IMR-90 (cell line): ENCODE measurements at regions not wholly inside any gene's neighbourhood (a gene's known extent, or its start where the extent isn't known, plus 50 kb on each side); places are given as distances from the start of the nearest gene placed in this dataset.
A peak's percentile ranks its signal among the peaks of the same experiment; 100 is the strongest.

Source experiments
- ATAC-seq: fragments of 200-7000 bp; cut with Tn5 transposase; 2 replicates; pipeline ENCODE4 v1.9.1; 2020; ENCODE audit warnings: low read depth, mild to moderate bottlenecking, moderate library complexity
- BruUV-seq: library from RNA; stranded (reverse); fragments of 400-500 nt; replicated peaks from 2 replicates; lab custom pipeline; 2021; lab: Mats Ljungman, UMichigan
- CTCF ChIA-PET: fragments of 300-600 bp; formaldehyde crosslinking; extraction: SDS; loops from one replicate; lab custom pipeline; 2021; ENCODE audit warnings: antibody characterized with exemption; lab: Yijun Ruan, JAX
- POLR2A ChIA-PET: fragments of 300-600 bp; sonication (Branson Sonifier 250); formaldehyde crosslinking; loops from one replicate; lab custom pipeline; 2022; ENCODE audit warnings: antibody characterized with exemption; ENCODE audit not compliant: unreplicated experiment; lab: Charles Lee
- DNase-seq: peaks from one replicate; pipeline ENCODE4 v3.0.0; 2013
- H2AFZ ChIP-seq: replicated peaks from 2 replicates; pipeline ENCODE3; 2013; ENCODE audit warnings: low read length, mild to moderate bottlenecking; ENCODE audit not compliant: poor library complexity
- H2AK5ac ChIP-seq: 2 replicates; pipeline ENCODE4 v1.6.1; 2013; ENCODE audit warnings: low read depth, low read length, inconsistent platforms
- H2AK9ac ChIP-seq: replicated peaks from 2 replicates; pipeline ENCODE3; 2013; ENCODE audit warnings: mild to moderate bottlenecking, low read depth, low read length, moderate library complexity; ENCODE audit not compliant: poor library complexity
- H2BK120ac ChIP-seq: 2 replicates; pipeline ENCODE4 v1.6.1; 2013; ENCODE audit warnings: low read depth, low read length, inconsistent platforms
- H2BK15ac ChIP-seq: 3 replicates; pipeline ENCODE4 v1.6.1; 2013; ENCODE audit warnings: low read depth, low read length, inconsistent platforms
- H2BK20ac ChIP-seq: 2 replicates; pipeline ENCODE4 v1.6.1; 2013; ENCODE audit warnings: low read depth, mild to moderate bottlenecking, inconsistent platforms, low read length, moderate library complexity
- H2BK5ac ChIP-seq: 2 replicates; pipeline ENCODE4 v1.6.1; 2013; ENCODE audit warnings: mild to moderate bottlenecking, low read depth, low read length, inconsistent platforms; ENCODE audit not compliant: poor library complexity, severe bottlenecking
- H3K14ac ChIP-seq: replicated peaks from 2 replicates; pipeline ENCODE4 v1.6.1; 2013; ENCODE audit warnings: low read depth, low read length, inconsistent platforms
- H3K18ac ChIP-seq: 2 replicates; pipeline ENCODE4 v1.6.1; 2013; ENCODE audit warnings: low read depth, low read length, control low read depth
- H3K23ac ChIP-seq: 2 replicates; pipeline ENCODE4 v1.6.1; 2013; ENCODE audit warnings: low read depth, low read length, inconsistent platforms
- H3K27ac ChIP-seq: 2 replicates; pipeline ENCODE4 v1.5.1; 2013; ENCODE audit warnings: mild to moderate bottlenecking, control low read depth, low read length; ENCODE audit not compliant: insufficient read depth
- H3K27me3 ChIP-seq: 2 replicates; pipeline ENCODE4 v1.6.1; 2013; ENCODE audit warnings: low read length; ENCODE audit not compliant: control insufficient read depth, insufficient read depth
- H3K36me3 ChIP-seq: 2 replicates; pipeline ENCODE4 v1.6.1; 2013; ENCODE audit warnings: low read length, mixed read lengths; ENCODE audit not compliant: control insufficient read depth, insufficient read depth
- H3K4ac ChIP-seq: 2 replicates; pipeline ENCODE4 v1.6.1; 2013; ENCODE audit warnings: low read depth, low read length, inconsistent platforms
- H3K4me1 ChIP-seq: 2 replicates; pipeline ENCODE4 v1.6.1; 2013; ENCODE audit warnings: low read length, mixed read lengths; ENCODE audit not compliant: control insufficient read depth, insufficient read depth
- H3K4me2 ChIP-seq: 2 replicates; pipeline ENCODE4 v1.6.1; 2013; ENCODE audit warnings: low read depth, mild to moderate bottlenecking, control low read depth, low read length, moderate library complexity
- H3K4me3 ChIP-seq: 2 replicates; pipeline ENCODE4 v1.5.1; 2013; ENCODE audit warnings: low read depth, mild to moderate bottlenecking, control low read depth, low read length, moderate library complexity; ENCODE audit not compliant: insufficient read depth
- H3K56ac ChIP-seq: 2 replicates; pipeline ENCODE4 v1.6.1; 2013; ENCODE audit warnings: low read length, inconsistent platforms; ENCODE audit not compliant: insufficient read depth; ENCODE audit errors: extremely low read depth
- H3K79me1 ChIP-seq, 2 experiments: 2 replicates each; pipeline ENCODE4 v1.6.1; 2013; ENCODE audit warnings: low read length in 2 of 2, inconsistent platforms in 1 of 2, low read depth in 1 of 2
- H3K9ac ChIP-seq: 2 replicates; pipeline ENCODE4 v1.6.1; 2013; ENCODE audit warnings: low read depth, low read length, control low read depth
- H3K9me1 ChIP-seq: 2 replicates; pipeline ENCODE4 v1.6.1; 2013; ENCODE audit warnings: low read length, inconsistent platforms; ENCODE audit not compliant: insufficient read depth
- H3K9me3 ChIP-seq: 2 replicates; pipeline ENCODE4 v1.6.1; 2013; ENCODE audit warnings: low read length; ENCODE audit not compliant: control insufficient read depth, insufficient read depth
- H4K20me1 ChIP-seq: 2 replicates; pipeline ENCODE4 v1.6.1; 2013; ENCODE audit warnings: low read length, inconsistent platforms; ENCODE audit not compliant: insufficient read depth
- H4K5ac ChIP-seq: 2 replicates; pipeline ENCODE4 v1.6.1; 2013; ENCODE audit warnings: mild to moderate bottlenecking, low read depth, low read length, control low read depth
- H4K8ac ChIP-seq, 2 experiments: 2 replicates each; pipeline ENCODE4 v1.6.1; 2013; ENCODE audit warnings: low read depth in 2 of 2, low read length in 2 of 2, control low read depth in 1 of 2, inconsistent platforms in 1 of 2
- H4K91ac ChIP-seq: 2 replicates; pipeline ENCODE4 v1.6.1; 2013; ENCODE audit warnings: low read depth, low read length, inconsistent platforms; ENCODE audit not compliant: insufficient read depth
- CEBPB ChIP-seq: IDR thresholded peaks from 2 replicates; pipeline ENCODE4 v1.6.1; 2012; ENCODE audit warnings: low read depth, low read length, improper control_type of control experiment
- RFX5 ChIP-seq: IDR thresholded peaks from 2 replicates; pipeline ENCODE4 v1.8.0; 2012; ENCODE audit warnings: low read depth, mild to moderate bottlenecking, low read length, moderate library complexity
- WGBS, 2 experiments: methylation state at CpG; one replicate each; pipeline versions ENCODE4 v1.1.5 to v1.1.7; 2013; ENCODE audit warnings: missing lambda C conversion rate in 2 of 2; ENCODE audit not compliant: insufficient read length in 1 of 2; ENCODE audit errors: extremely low coverage in 2 of 2; 5-methylcytosine and 5-hydroxymethylcytosine counted together
- dilution Hi-C: fragments of 300-500 bp; cut with HindIII; formaldehyde crosslinking; loops from one replicate; pipeline ENCODE4 v1.14.3; 2018; ENCODE audit warnings: low sequenced_read_pairs; ENCODE audit not compliant: unreplicated experiment
- in situ Hi-C: fragments of 300-500 bp; cut with MboI; formaldehyde crosslinking; loops from 3 replicates; pipeline ENCODE4 v1.14.3; 2019; ENCODE audit warnings: low sequenced_read_pairs, inconsistent platforms, mixed read lengths
- intact Hi-C: fragments of 100-400 bp; cut with micrococcal nuclease; formaldehyde crosslinking; loops from 2 replicates; pipeline ENCODE4 v1.10.0; 2022

DNA sequence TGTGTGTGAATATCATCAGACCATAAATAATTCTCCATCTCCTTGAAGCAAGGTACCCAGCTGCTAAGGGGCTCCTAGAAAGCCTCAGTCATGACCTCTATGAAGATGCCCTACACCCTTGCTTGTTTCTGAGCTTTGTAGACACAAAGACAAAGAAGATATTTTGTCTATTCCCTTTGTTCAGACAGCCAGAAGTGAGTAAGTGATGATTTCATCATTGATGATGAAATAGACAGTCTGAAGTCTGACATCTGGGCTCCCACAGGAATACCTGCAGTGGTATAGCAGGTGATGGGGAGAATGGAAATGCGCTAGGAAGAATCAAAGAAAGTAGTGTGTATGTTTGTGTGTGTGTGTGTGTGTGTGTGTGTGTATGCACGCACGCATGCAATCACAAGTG lies 82.2 kb upstream of the DPT start:
- Histone ChIP-seq H4K91ac (no peak overlapping the region), H3K79me1 (no peaks in the 10 kb centered on the region), H3K9ac (no peak overlapping the region), H4K20me1 (no peaks in the 10 kb centered on the region), H2BK20ac (no peak overlapping the region), H3K27ac (no peak overlapping the region), H2AFZ (no peak overlapping the region), H3K27me3 (no peaks in the 10 kb centered on the region), H3K14ac (no peak overlapping the region), H3K4me3 (no peak overlapping the region), H3K9me1 (no peaks in the 10 kb centered on the region), H3K36me3 (no peaks in the 10 kb centered on the region), H3K9me3 (no peaks in the 10 kb centered on the region), H2BK15ac (no peak overlapping the region), H4K8ac (no peak overlapping the region), H3K4me2 (no peak overlapping the region), H2BK5ac (no peak overlapping the region), H3K56ac (no peak overlapping the region), H3K23ac (no peak overlapping the region), H2BK120ac (no peak overlapping the region), H4K5ac (no peak overlapping the region), H2AK9ac (no peak overlapping the region), H3K4me1 (no peaks in the 10 kb centered on the region), H3K4ac (no peak overlapping the region), H2AK5ac (no peak overlapping the region), H3K18ac (no peak overlapping the region)
- in situ Hi-C loops: no loop called here
- POLR2A ChIA-PET: no interaction called here
- no peak for ATAC-seq
- dilution Hi-C loops: no loop called here
- no CpG with 5 or more reads among the region's 3 CpGs for WGBS, 2 experiments
- intact Hi-C loops: no loop called here
- TF ChIP-seq CEBPB: peak; percentile 21; the same call in 1 of the 2 replicates
- TF ChIP-seq RFX5: no peak
- DNase-seq: no peak
- BruUV-seq: no TSS peak
- CTCF ChIA-PET: no interaction called here
